DND-41 (cell line): ENCODE measurements at regions not wholly inside any gene's neighbourhood (a gene's known extent, or its start where the extent isn't known, plus 50 kb on each side); places are given as distances from the start of the nearest gene placed in this dataset.

Source experiments
- ATAC-seq: fragments of 200-7000 bp; cut with Tn5 transposase; 3 replicates; pipeline ENCODE4 v1.9.1; 2021; ENCODE audit warnings: low read depth; ENCODE audit not compliant: insufficient read depth
- DNase-seq: peaks from one replicate; pipeline ENCODE4 v3.0.0-alpha.2; 2020
- H2AFZ ChIP-seq: 2 replicates; pipeline ENCODE4 v1.6.0; 2012; ENCODE audit warnings: low read depth, low read length
- H3K27ac ChIP-seq: 2 replicates; pipeline ENCODE4 v1.5.1; 2012; ENCODE audit warnings: low read length, inconsistent platforms
- H3K27me3 ChIP-seq: fragments of 200-600 bp; sonication (generic); 2 replicates; pipeline ENCODE4 v1.6.0; 2012; ENCODE audit warnings: low read length, mild to moderate bottlenecking, inconsistent platforms; ENCODE audit not compliant: insufficient read depth, poor library complexity
- H3K36me3 ChIP-seq: 2 replicates; pipeline ENCODE4 v1.5.1; 2012; ENCODE audit warnings: low read length, inconsistent platforms; ENCODE audit not compliant: insufficient read depth
- H3K4me1 ChIP-seq: 2 replicates; pipeline ENCODE4 v1.5.1; 2012; ENCODE audit warnings: mild to moderate bottlenecking, low read length; ENCODE audit not compliant: insufficient read depth
- H3K4me2 ChIP-seq: 2 replicates; pipeline ENCODE4 v1.6.0; 2012; ENCODE audit warnings: mild to moderate bottlenecking, moderate library complexity, low read length, inconsistent platforms; ENCODE audit not compliant: insufficient read depth
- H3K4me3 ChIP-seq, 2 experiments: fragments of 200-600 bp in 1 of 2; shearing (Covaris generic) in 1 of 2; 2 replicates each; pipeline ENCODE4 v1.5.1; 2012 to 2016; ENCODE audit warnings: inconsistent platforms in 2 of 2, low read length in 2 of 2, mild to moderate bottlenecking in 2 of 2, low read depth in 1 of 2, moderate library complexity in 1 of 2
- H3K79me2 ChIP-seq: 2 replicates; pipeline ENCODE4 v1.6.0; 2012; ENCODE audit warnings: low read length, inconsistent platforms; ENCODE audit not compliant: insufficient read depth
- H3K9ac ChIP-seq: 2 replicates; pipeline ENCODE4 v1.6.0; 2012; ENCODE audit warnings: low read depth, mild to moderate bottlenecking, inconsistent platforms, low read length, moderate library complexity
- H3K9me3 ChIP-seq: 2 replicates; pipeline ENCODE4 v1.5.1; 2012; ENCODE audit warnings: low read length, moderate library complexity, mild to moderate bottlenecking, inconsistent platforms; ENCODE audit not compliant: insufficient read depth, severe bottlenecking
- H4K20me1 ChIP-seq: 2 replicates; pipeline ENCODE4 v1.6.0; 2012; ENCODE audit warnings: low read length; ENCODE audit not compliant: insufficient read depth
- EZH2 ChIP-seq: IDR thresholded peaks from 3 replicates; pipeline ENCODE4 v1.6.1; 2012; ENCODE audit warnings: borderline replicate concordance, low read depth, mild to moderate bottlenecking, moderate library complexity, low read length, inconsistent platforms; ENCODE audit not compliant: severe bottlenecking
- TF ChIP-seq, protein P1 (sequence below): IDR thresholded peaks from 2 replicates; pipeline ENCODE4 v1.5.1; 2012; ENCODE audit warnings: borderline replicate concordance, low read length, moderate library complexity, mild to moderate bottlenecking; ENCODE audit not compliant: poor library complexity, severe bottlenecking; ENCODE audit errors: extremely low read depth

GRCh38 chr15:29885183-29885582, 62.9 kb upstream of the TJP1 start:
- Histone ChIP-seq H3K4me3 (no peak overlapping the region), H3K27ac (no peak overlapping the region), H3K9me3 (no peaks in the 10 kb centered on the region), H4K20me1 (no peaks in the 10 kb centered on the region), H3K4me2 (no peak overlapping the region), H3K9ac (no peak overlapping the region), H2AFZ (no peak overlapping the region), H3K36me3 (no peaks in the 10 kb centered on the region), H3K4me1 (no peaks in the 10 kb centered on the region), H3K27me3 (peaks cover 18% of the 10 kb centered on the region), H3K79me2 (no peaks in the 10 kb centered on the region)
- no peak for TF ChIP-seq EZH2
- TF ChIP-seq, protein P1, sequence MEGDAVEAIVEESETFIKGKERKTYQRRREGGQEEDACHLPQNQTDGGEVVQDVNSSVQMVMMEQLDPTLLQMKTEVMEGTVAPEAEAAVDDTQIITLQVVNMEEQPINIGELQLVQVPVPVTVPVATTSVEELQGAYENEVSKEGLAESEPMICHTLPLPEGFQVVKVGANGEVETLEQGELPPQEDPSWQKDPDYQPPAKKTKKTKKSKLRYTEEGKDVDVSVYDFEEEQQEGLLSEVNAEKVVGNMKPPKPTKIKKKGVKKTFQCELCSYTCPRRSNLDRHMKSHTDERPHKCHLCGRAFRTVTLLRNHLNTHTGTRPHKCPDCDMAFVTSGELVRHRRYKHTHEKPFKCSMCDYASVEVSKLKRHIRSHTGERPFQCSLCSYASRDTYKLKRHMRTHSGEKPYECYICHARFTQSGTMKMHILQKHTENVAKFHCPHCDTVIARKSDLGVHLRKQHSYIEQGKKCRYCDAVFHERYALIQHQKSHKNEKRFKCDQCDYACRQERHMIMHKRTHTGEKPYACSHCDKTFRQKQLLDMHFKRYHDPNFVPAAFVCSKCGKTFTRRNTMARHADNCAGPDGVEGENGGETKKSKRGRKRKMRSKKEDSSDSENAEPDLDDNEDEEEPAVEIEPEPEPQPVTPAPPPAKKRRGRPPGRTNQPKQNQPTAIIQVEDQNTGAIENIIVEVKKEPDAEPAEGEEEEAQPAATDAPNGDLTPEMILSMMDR: no peak
- DNase-seq: no peak
- no peak for ATAC-seq

- Histone ChIP-seq H3K27ac (no peak overlapping the region), H2AFZ (no peak overlapping the region), H3K36me3 (no peaks in the 10 kb centered on the region), H3K4me2 (no peak overlapping the region), H3K9ac (no peak overlapping the region), H3K27me3 (peaks cover 14% of the 10 kb centered on the region), H3K9me3 (no peaks in the 10 kb centered on the region), H3K79me2 (no peaks in the 10 kb centered on the region), H4K20me1 (no peaks in the 10 kb centered on the region), H3K4me3 (no peak overlapping the region), H3K4me1 (no peaks in the 10 kb centered on the region)
- TF ChIP-seq, protein P1: no peak
- TF ChIP-seq EZH2: no peak
- ATAC-seq: no peak
- DNase-seq: no peak
Observed at GRCh38 chr15:29883126-29883525, 60.9 kb upstream of the TJP1 start.

GRCh38 chr15:29880886-29881285, 58.6 kb upstream of the TJP1 start:
- Histone ChIP-seq H3K27ac (no peak overlapping the region), H4K20me1 (no peaks in the 10 kb centered on the region), H3K9me3 (no peaks in the 10 kb centered on the region), H3K4me1 (no peaks in the 10 kb centered on the region), H3K4me3 (no peak overlapping the region), H3K79me2 (no peaks in the 10 kb centered on the region), H3K9ac (no peak overlapping the region), H2AFZ (no peak overlapping the region), H3K4me2 (no peak overlapping the region), H3K27me3 (peaks cover 14% of the 10 kb centered on the region), H3K36me3 (no peaks in the 10 kb centered on the region)
- no peak for ATAC-seq
- DNase-seq: no peak
- TF ChIP-seq EZH2: no peak
- TF ChIP-seq, protein P1: no peak

DNA sequence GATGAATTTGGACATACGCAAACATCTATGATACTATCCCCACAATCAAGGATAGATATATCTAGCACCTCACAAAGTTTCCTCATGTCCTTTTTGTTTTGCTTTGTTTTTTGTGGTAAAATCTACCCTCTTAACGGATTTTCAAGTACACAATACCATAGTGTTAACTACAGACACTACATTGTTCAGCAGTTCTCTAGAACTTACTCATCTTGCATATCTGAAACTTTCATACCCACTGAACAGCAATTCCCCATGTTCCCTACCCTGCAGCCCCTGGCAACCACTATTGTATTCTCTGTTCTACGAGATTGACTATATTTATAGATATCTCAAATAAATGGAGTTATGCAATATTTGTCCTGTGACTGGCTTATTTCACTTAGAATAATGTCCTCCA, 58.1 kb upstream of the TJP1 start:
- Histone ChIP-seq H3K9me3 (no peaks in the 10 kb centered on the region), H3K9ac (no peak overlapping the region), H3K4me3 (no peak overlapping the region), H3K79me2 (no peaks in the 10 kb centered on the region), H3K27ac (no peak overlapping the region), H3K27me3 (peaks cover 11% of the 10 kb centered on the region), H3K4me2 (no peak overlapping the region), H3K4me1 (no peaks in the 10 kb centered on the region), H2AFZ (no peak overlapping the region), H3K36me3 (no peaks in the 10 kb centered on the region), H4K20me1 (no peaks in the 10 kb centered on the region)
- TF ChIP-seq, protein P1: no peak
- no peak for TF ChIP-seq EZH2
- no peak for DNase-seq
- no peak for ATAC-seq
